ENCODE measurements at regions not wholly inside any gene's neighbourhood (a gene's known extent, or its start where the extent isn't known, plus 50 kb on each side); places are given as distances from the start of the nearest gene placed in this dataset.

DNA sequence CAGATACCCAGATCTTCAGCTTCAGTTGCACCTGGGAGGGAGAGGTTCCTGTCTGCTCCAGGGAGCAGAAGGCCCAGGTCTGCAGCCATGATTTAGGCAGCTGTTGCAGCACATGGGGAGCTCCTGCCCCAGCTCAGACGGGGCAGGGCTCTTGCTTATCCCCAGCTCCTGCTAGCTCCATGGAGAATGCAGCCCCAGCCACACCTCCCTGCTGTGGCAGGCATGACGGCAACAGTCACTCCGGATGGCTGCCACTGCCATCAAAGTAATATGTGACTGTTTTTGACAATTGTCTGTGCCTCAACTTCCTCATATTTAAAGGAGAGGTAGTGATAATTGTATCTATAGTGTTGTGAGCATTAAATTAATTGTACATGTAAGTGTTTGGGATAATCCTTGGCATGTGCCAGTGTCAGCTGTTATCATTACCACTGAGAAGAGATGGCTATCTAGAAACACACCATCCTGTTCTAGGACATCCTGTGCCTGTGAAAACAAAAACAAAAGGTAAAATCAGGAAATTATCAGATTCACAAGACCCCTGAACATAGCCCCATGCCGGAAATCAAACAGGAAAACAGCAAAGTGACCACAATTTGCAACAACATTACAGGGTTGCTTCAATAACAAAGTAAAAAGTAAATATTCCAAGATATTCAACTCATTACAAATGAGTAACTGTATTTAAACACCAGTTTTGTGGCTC lies 1048.8 kb upstream of the ACO1 start:
- H3K36me3 Mint-ChIP-seq (ENCODE audit: insufficient read depth in 1 of 3, low read depth in 3 of 3): peaks cover 0 to 3% (median 0%) of the 10 kb centered on the region in 3 experiments; a peak in 2 of 7 replicates
- Histone ChIP-seq H2AK5ac (ENCODE audit: insufficient read length, low read length) (no peak overlapping the region), H3K23me2 (ENCODE audit: insufficient read length, low read depth, low read length, poor library complexity, severe bottlenecking) (no peaks in the 10 kb centered on the region), H3T11ph (ENCODE audit: low read length) (no peak overlapping the region), H4K8ac (replicated peaks; ENCODE audit: insufficient read length, low read depth, low read length) (no peak overlapping the region), H2BK5ac (ENCODE audit: insufficient read length, low read length) (no peak overlapping the region), H3K9me3 (ENCODE audit: control insufficient read depth, low read depth, low read length) (no peaks in the 10 kb centered on the region), H2BK20ac (ENCODE audit: low read depth, low read length, poor library complexity, severe bottlenecking) (no peak overlapping the region), H3K79me2 (ENCODE audit: insufficient read depth, low read length) (no peaks in the 10 kb centered on the region), H3K9ac (ENCODE audit: extremely low read depth, insufficient read length, low read length) (no peak overlapping the region), H3K27me3 (ENCODE audit: insufficient read depth, low read length) (no peaks in the 10 kb centered on the region), H2BK12ac (ENCODE audit: insufficient read length, low read depth, low read length) (no peak overlapping the region), H3K4ac (ENCODE audit: low read depth, low read length) (no peak overlapping the region), H3K79me1 (ENCODE audit: insufficient read depth, low read depth, low read length, poor library complexity, severe bottlenecking) (no peaks in the 10 kb centered on the region), H3K18ac (ENCODE audit: insufficient read length, low read depth, low read length) (no peak overlapping the region), H4K91ac (ENCODE audit: insufficient read length, low read depth, low read length) (no peak overlapping the region), H2BK120ac (ENCODE audit: low read depth, low read length, poor library complexity, severe bottlenecking) (no peak overlapping the region), H3K27ac (ENCODE audit: insufficient read length, low read depth, low read length) (no peak overlapping the region), H3K56ac (ENCODE audit: insufficient read length, low read depth, low read length) (no peak overlapping the region), H3K14ac (ENCODE audit: insufficient read depth, low read length) (no peak overlapping the region), H2AFZ (ENCODE audit: low read length) (no peak overlapping the region), H3K4me2 (ENCODE audit: insufficient read depth, insufficient read length, low read length) (no peak overlapping the region), H3K23ac (ENCODE audit: insufficient read length, low read depth, low read length) (no peak overlapping the region), H4K20me1 (ENCODE audit: control insufficient read depth, insufficient read depth, insufficient read length) (no peaks in the 10 kb centered on the region), H2BK15ac (ENCODE audit: low read depth, low read length) (no peak overlapping the region), H3K4me1 (ENCODE audit: insufficient read depth, low read length) (no peaks in the 10 kb centered on the region), H4K5ac (ENCODE audit: insufficient read length, low read depth, low read length) (no peak overlapping the region)
- DNase-seq: no peak
- WGBS (ENCODE audit: extremely low coverage, insufficient read length, low lambda C conversion rate): no CpG with 5 or more reads among the region's 4 CpGs
- no peaks in the 10 kb centered on the region for H3K4me1 Mint-ChIP-seq
- no peaks in the 10 kb centered on the region for H3K9me3 Mint-ChIP-seq
- H3K27me3 Mint-ChIP-seq (ENCODE audit: low read depth): no peaks in the 10 kb centered on the region
- H3K4me3 Mint-ChIP-seq: no peak overlapping the region
- TF ChIP-seq CTCF (conservative IDR thresholded peaks at IDR 0.05): no peak
- H3K27ac Mint-ChIP-seq: no peak overlapping the region

Data from H9 (cell line).